OCI-LY7 (cell line): ENCODE measurements at regions not wholly inside any gene's neighbourhood (a gene's known extent, or its start where the extent isn't known, plus 50 kb on each side); places are given as distances from the start of the nearest gene placed in this dataset.

Source experiments
- BruUV-seq: library from RNA; stranded (reverse); fragments of 400-500 nt; replicated peaks from 2 replicates; lab custom pipeline; 2021; lab: Mats Ljungman, UMichigan
- CTCF ChIA-PET: fragments of 300-600 bp; sonication (Branson Sonifier 250); formaldehyde crosslinking; loops from one replicate; lab custom pipeline; 2022; ENCODE audit warnings: antibody characterized with exemption; ENCODE audit not compliant: unreplicated experiment; lab: Charles Lee
- POLR2A ChIA-PET: fragments of 300-600 bp; sonication (Branson Sonifier 250); formaldehyde crosslinking; loops from one replicate; lab custom pipeline; 2022; ENCODE audit warnings: antibody characterized with exemption; lab: Charles Lee
- DNase-seq: peaks from one replicate; pipeline ENCODE4 v3.0.0-alpha.2; 2015; ENCODE audit warnings: low spot score
- H2AFZ ChIP-seq: fragments of 200-600 bp; sonication (generic), shearing (Covaris generic); 2 replicates; pipeline ENCODE4 v1.6.1; 2014; ENCODE audit warnings: mild to moderate bottlenecking, antibody characterized with exemption, low read length, moderate library complexity
- H3K27ac ChIP-seq: fragments of 200-600 bp; sonication (generic); 2 replicates; pipeline ENCODE4 v1.5.1; 2014; ENCODE audit warnings: mixed run types, low read depth, mild to moderate bottlenecking, moderate library complexity, low read length, inconsistent platforms; ENCODE audit not compliant: poor library complexity, severe bottlenecking
- H3K36me3 ChIP-seq: fragments of 200-600 bp; sonication (generic); 2 replicates; pipeline ENCODE4 v1.6.1; 2014; ENCODE audit warnings: mild to moderate bottlenecking, antibody characterized with exemption, low read length, moderate library complexity, mixed read lengths; ENCODE audit not compliant: insufficient read depth
- H3K4me1 ChIP-seq: fragments of 200-600 bp; sonication (generic); 2 replicates; pipeline ENCODE4 v1.5.1; 2014; ENCODE audit warnings: mild to moderate bottlenecking, low read length; ENCODE audit not compliant: insufficient read depth, poor library complexity, severe bottlenecking
- H3K4me2 ChIP-seq: fragments of 200-600 bp; sonication (generic); 2 replicates; pipeline ENCODE4 v1.6.1; 2014; ENCODE audit warnings: mild to moderate bottlenecking, low read length
- H3K4me3 ChIP-seq: fragments of 200-600 bp; sonication (generic); 2 replicates; pipeline ENCODE4 v1.5.1; 2014; ENCODE audit warnings: mild to moderate bottlenecking, low read depth, low read length; ENCODE audit not compliant: poor library complexity, severe bottlenecking
- H3K79me2 ChIP-seq: fragments of 200-600 bp; sonication (generic); 2 replicates; pipeline ENCODE4 v1.6.1; 2016; ENCODE audit warnings: low read depth, mild to moderate bottlenecking, low read length, moderate library complexity, mixed read lengths; ENCODE audit not compliant: insufficient read depth
- H3K9me2 ChIP-seq: fragments of 200-600 bp; sonication (generic); 2 replicates; pipeline ENCODE4 v1.6.1; 2016; ENCODE audit warnings: mild to moderate bottlenecking, low read length, mixed read lengths; ENCODE audit not compliant: insufficient read depth
- H3K9me3 ChIP-seq: fragments of 200-600 bp; sonication (generic); 2 replicates; pipeline ENCODE4 v1.6.1; 2014; ENCODE audit warnings: mild to moderate bottlenecking, mixed run types, low read length, mixed read lengths
- H4K20me1 ChIP-seq: fragments of 200-600 bp; sonication (generic); 2 replicates; pipeline ENCODE4 v1.6.1; 2014; ENCODE audit warnings: mild to moderate bottlenecking, antibody characterized with exemption, low read length, moderate library complexity, mixed read lengths; ENCODE audit not compliant: insufficient read depth
- CTCF ChIP-seq: fragments of 200-600 bp; sonication (generic); conservative IDR thresholded peaks from 2 replicates; pipeline ENCODE4 v1.5.1; 2014; ENCODE audit warnings: mild to moderate bottlenecking, antibody characterized with exemption, low read length, moderate library complexity, mixed read lengths
- EZH2phosphoT487 ChIP-seq: fragments of 200-600 bp; sonication (generic); IDR thresholded peaks from 2 replicates; pipeline ENCODE4 v1.6.1; 2018; ENCODE audit warnings: low read depth, borderline replicate concordance, mild to moderate bottlenecking, mixed run types, antibody characterized with exemption, low read length, moderate library complexity, mixed read lengths
- intact Hi-C: fragments of 100-400 bp; cut with micrococcal nuclease; formaldehyde crosslinking; loops from one replicate; pipeline ENCODE4 v1.10.0; 2022; ENCODE audit not compliant: unreplicated experiment

GRCh38 chr22:47552541-47553205 is 790.2 kb downstream of the TBC1D22A start:
- intact Hi-C loops: no loop called here
- H3K4me3 ChIP-seq: no peak overlapping the region
- H3K79me2 ChIP-seq: no peaks in the 10 kb centered on the region
- no peak overlapping the region for H3K4me2 ChIP-seq
- no peaks in the 10 kb centered on the region for H4K20me1 ChIP-seq
- ChIA-PET CTCF (no interaction called here), POLR2A (interaction anchor here (0.6 kb wide), 1 partner anchor 1378 kb away, joined by 4 read pairs; no protein-coding TSS in a partner anchor)
- H3K4me1 ChIP-seq: no peaks in the 10 kb centered on the region
- TF ChIP-seq CTCF (no peak), EZH2phosphoT487 (no peak)
- no peak overlapping the region for H3K27ac ChIP-seq
- no peak for DNase-seq
- no peaks in the 10 kb centered on the region for H3K9me3 ChIP-seq
- H3K9me2 ChIP-seq: no peaks in the 10 kb centered on the region
- BruUV-seq: no TSS peak
- no peaks in the 10 kb centered on the region for H3K36me3 ChIP-seq
- no peak overlapping the region for H2AFZ ChIP-seq

GRCh38 chr22:47552024-47552423 is 789.6 kb downstream of the TBC1D22A start:
- Histone ChIP-seq H2AFZ (no peak overlapping the region), H4K20me1 (no peaks in the 10 kb centered on the region), H3K4me2 (no peak overlapping the region), H3K36me3 (no peaks in the 10 kb centered on the region), H3K4me3 (no peak overlapping the region), H3K79me2 (no peaks in the 10 kb centered on the region), H3K4me1 (no peaks in the 10 kb centered on the region), H3K27ac (no peak overlapping the region), H3K9me3 (no peaks in the 10 kb centered on the region), H3K9me2 (no peaks in the 10 kb centered on the region)
- BruUV-seq: no TSS peak
- intact Hi-C loops: no loop called here
- POLR2A ChIA-PET: no interaction called here
- CTCF ChIA-PET: no interaction called here
- no peak for DNase-seq
- TF ChIP-seq EZH2phosphoT487 (no peak), CTCF (no peak)

DNA sequence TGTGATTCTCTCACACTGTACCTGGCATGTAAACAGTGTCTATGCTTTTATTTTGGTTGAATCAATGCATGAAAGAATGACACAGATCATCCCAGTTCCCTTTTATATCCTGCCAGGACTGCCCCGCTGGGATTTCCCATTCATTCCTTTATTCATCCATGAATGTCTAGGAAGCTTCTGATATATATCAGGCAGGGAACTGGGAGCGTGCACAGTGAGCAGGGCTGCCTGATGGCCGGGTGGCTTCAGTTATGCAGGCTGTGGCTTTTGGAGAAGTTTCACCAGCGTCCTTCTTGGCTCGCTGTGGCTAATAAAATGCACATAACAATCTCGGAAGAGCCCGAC is 789.0 kb downstream of the TBC1D22A start:
- Histone ChIP-seq H2AFZ (no peak overlapping the region), H3K79me2 (no peaks in the 10 kb centered on the region), H3K4me1 (no peaks in the 10 kb centered on the region), H3K4me2 (no peak overlapping the region), H3K9me2 (no peaks in the 10 kb centered on the region), H3K4me3 (no peak overlapping the region), H3K9me3 (no peaks in the 10 kb centered on the region), H4K20me1 (no peaks in the 10 kb centered on the region), H3K36me3 (no peaks in the 10 kb centered on the region), H3K27ac (no peak overlapping the region)
- ChIA-PET POLR2A (no interaction called here), CTCF (no interaction called here)
- intact Hi-C loops: no loop called here
- BruUV-seq: no TSS peak
- TF ChIP-seq EZH2phosphoT487 (no peak), CTCF (no peak)
- DNase-seq: no peak
